WERI-Rb-1 (cell line): ENCODE measurements at regions not wholly inside any gene's neighbourhood (a gene's known extent, or its start where the extent isn't known, plus 50 kb on each side); places are given as distances from the start of the nearest gene placed in this dataset.

Experiments
- DNase-seq: peaks from one replicate; pipeline ENCODE4 v3.0.0-alpha.2; 2020
- H3K27ac ChIP-seq: fragments of 250-450 bp; sonication (Bioruptor Pico); 2 replicates; pipeline ENCODE4 v1.5.1; 2020; ENCODE audit warnings: mild to moderate bottlenecking, moderate library complexity
- H3K27me3 ChIP-seq: fragments of 250-450 bp; sonication (Bioruptor Pico); 2 replicates; pipeline ENCODE4 v1.5.1; 2021; ENCODE audit warnings: mild to moderate bottlenecking, low read depth, moderate library complexity; ENCODE audit not compliant: insufficient read depth, severe bottlenecking
- H3K36me3 ChIP-seq: fragments of 250-450 bp; sonication (Bioruptor Pico); 2 replicates; pipeline ENCODE4 v1.5.1; 2020; ENCODE audit warnings: mild to moderate bottlenecking, moderate library complexity
- H3K4me3 ChIP-seq: 2 replicates; pipeline ENCODE4 v1.5.1; 2011; ENCODE audit warnings: low read depth, mild to moderate bottlenecking, control low read depth, low read length
- H3K9me3 ChIP-seq: fragments of 250-450 bp; sonication (Bioruptor Pico); 2 replicates; pipeline ENCODE4 v1.5.1; 2021; ENCODE audit warnings: mild to moderate bottlenecking, moderate library complexity; ENCODE audit not compliant: severe bottlenecking
- TF ChIP-seq, protein P1 (sequence below): IDR thresholded peaks from 2 replicates; pipeline ENCODE4 v1.5.1; 2011; ENCODE audit warnings: low read depth, mild to moderate bottlenecking, control low read depth, inconsistent platforms, low read length

DNA sequence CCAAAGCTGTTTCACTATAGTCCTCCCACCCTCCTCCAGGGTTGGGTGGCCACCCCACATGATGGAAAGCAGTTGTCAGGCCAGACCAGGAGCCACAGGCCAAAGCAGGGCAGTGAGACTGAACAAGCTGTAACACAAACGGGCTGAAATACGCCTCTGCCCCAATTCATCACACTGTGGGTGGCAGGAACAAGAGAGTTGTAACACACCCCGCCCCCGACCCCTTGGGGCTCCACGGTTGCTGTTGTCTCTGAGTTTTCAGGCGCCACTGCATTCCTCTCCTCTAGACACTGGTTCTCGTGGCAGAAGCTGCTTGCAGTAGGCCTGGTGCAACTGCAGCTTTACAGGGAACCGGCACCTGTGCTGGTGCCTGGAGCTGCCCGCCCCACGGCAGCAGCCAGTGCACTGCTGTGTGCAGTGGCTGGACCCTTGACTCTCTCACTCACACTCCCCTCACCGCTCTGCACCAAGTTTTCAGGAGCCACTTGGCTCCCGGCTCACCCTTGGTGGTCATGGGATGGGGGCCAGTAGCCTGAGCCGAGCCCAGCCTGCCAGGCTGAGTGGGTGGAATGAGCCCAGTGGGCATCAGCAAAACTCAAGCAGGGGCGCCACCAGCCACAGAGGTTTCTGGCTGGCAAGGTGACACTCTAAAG, 1314.5 kb upstream of the MIR17HG start:
- no peak overlapping the region for H3K27ac ChIP-seq
- TF ChIP-seq, protein P1, sequence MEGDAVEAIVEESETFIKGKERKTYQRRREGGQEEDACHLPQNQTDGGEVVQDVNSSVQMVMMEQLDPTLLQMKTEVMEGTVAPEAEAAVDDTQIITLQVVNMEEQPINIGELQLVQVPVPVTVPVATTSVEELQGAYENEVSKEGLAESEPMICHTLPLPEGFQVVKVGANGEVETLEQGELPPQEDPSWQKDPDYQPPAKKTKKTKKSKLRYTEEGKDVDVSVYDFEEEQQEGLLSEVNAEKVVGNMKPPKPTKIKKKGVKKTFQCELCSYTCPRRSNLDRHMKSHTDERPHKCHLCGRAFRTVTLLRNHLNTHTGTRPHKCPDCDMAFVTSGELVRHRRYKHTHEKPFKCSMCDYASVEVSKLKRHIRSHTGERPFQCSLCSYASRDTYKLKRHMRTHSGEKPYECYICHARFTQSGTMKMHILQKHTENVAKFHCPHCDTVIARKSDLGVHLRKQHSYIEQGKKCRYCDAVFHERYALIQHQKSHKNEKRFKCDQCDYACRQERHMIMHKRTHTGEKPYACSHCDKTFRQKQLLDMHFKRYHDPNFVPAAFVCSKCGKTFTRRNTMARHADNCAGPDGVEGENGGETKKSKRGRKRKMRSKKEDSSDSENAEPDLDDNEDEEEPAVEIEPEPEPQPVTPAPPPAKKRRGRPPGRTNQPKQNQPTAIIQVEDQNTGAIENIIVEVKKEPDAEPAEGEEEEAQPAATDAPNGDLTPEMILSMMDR, result no peak
- no peak overlapping the region for H3K4me3 ChIP-seq
- no peaks in the 10 kb centered on the region for H3K27me3 ChIP-seq
- no peaks in the 10 kb centered on the region for H3K36me3 ChIP-seq
- H3K9me3 ChIP-seq, result no peaks in the 10 kb centered on the region
- DNase-seq, result no peak

DNA sequence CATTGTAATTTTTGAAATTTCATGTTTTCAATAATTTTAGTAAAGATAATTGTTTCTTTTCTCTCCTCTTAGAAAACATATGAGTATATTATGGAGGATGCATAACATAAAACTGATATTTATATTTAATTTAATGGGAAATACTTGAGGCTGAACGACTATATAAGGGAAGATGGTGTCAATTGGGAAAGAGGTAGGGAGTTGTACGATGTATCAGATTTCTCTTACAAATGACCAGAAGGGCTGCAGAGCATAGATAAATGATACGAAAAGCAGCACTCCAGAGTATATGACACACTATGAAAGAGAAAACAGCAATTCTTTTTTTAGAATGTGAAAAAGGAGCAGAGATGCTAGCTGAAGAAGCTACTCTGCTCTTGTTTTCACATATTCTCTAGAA, 1308.0 kb upstream of the MIR17HG start:
- no peaks in the 10 kb centered on the region for H3K36me3 ChIP-seq
- H3K27ac ChIP-seq, result no peak overlapping the region
- no peak for DNase-seq
- H3K4me3 ChIP-seq, result no peak overlapping the region
- H3K27me3 ChIP-seq, result no peaks in the 10 kb centered on the region
- TF ChIP-seq, protein P1, result no peak
- no peaks in the 10 kb centered on the region for H3K9me3 ChIP-seq

DNA sequence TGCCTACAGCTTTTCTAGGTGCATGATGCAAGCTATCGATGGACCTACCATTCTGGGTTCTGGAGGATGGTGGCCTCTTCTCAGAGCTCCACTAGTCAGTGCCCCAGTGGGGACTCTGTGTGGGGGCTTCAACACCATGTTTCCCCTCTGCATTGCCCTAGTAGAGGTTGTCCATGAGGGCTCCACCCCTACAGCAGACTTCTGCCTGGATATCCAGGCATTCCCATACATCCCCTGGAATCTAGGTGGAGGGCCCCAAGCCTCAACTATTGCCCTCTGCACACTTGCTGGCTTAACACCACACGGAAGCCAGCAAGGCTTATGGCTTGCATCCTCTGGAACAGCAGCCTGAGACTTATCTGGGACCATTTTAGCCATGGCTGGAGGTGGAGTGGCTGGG, 1299.9 kb upstream of the MIR17HG start:
- no peak for DNase-seq
- no peak overlapping the region for H3K27ac ChIP-seq
- no peak overlapping the region for H3K4me3 ChIP-seq
- no peaks in the 10 kb centered on the region for H3K27me3 ChIP-seq
- TF ChIP-seq, protein P1, result no peak
- no peaks in the 10 kb centered on the region for H3K36me3 ChIP-seq
- peaks cover 19% of the 10 kb centered on the region for H3K9me3 ChIP-seq

DNA sequence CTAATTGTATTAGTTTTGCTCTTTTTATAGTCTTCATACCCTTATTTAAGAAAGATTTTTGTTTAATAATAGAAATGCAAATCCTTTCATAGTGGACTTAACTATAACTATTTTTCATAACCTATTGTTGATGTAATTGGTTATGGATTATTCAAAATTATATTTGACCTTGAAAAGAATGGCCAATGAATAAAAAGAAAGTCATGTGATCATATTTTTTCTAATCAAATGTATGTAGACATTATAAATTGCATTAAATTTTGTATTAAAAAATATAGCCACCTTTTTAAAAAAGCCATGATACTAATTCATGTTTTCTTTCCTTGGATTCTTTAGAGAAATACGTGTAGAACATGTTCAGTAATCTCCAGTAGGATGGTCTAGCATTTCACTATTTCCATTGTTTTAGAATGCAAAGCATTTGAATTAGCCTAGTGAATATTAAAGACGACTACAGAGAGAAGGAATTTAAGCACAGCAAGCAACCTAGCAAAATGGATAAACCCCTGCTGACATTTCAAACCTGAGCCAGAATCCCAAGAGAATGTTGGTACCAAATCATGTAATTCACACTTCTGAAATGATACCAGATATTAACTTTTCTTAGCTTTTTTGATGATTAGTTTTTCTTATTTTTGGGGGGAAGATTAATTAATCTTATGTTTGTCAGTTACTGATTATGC, 1297.4 kb upstream of the MIR17HG start:
- Histone ChIP-seq H3K9me3 (peaks cover 19% of the 10 kb centered on the region), H3K27ac (no peak overlapping the region), H3K36me3 (no peaks in the 10 kb centered on the region), H3K27me3 (no peaks in the 10 kb centered on the region), H3K4me3 (no peak overlapping the region)
- DNase-seq, result no peak
- TF ChIP-seq, protein P1, result no peak

DNA sequence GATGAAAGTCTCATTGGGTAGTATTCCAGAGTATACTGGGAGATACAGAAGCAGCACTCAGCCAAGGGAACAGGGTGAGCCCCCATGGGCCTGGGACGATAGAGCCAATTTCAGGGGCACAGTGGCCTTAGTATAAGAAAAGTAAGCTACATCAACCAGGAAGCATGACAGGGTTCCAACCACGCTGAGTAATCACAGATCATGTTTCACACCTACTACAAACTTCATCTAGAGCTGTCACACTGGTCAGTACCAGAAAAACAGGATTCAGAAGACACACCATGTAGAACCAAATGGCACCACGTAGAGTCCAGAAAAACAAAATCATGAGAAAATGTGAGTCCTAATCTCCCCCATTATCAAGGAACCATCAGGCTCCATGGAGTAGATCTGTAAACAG, 1292.4 kb upstream of the MIR17HG start:
- no peaks in the 10 kb centered on the region for H3K36me3 ChIP-seq
- DNase-seq, result no peak
- no peaks in the 10 kb centered on the region for H3K27me3 ChIP-seq
- no peaks in the 10 kb centered on the region for H3K9me3 ChIP-seq
- H3K4me3 ChIP-seq, result no peak overlapping the region
- TF ChIP-seq, protein P1, result no peak
- H3K27ac ChIP-seq, result no peak overlapping the region
